ENCODE measurements at regions not wholly inside any gene's neighbourhood (a gene's known extent, or its start where the extent isn't known, plus 50 kb on each side); places are given as distances from the start of the nearest gene placed in this dataset.

GRCh38 chr10:65126288-65126687 lies 1605.1 kb downstream of the REEP3 start:
- Histone ChIP-seq H3K9me3 (ENCODE audit: insufficient read depth, low read length) (no peaks in the 10 kb centered on the region), H2AFZ (ENCODE audit: low read depth, low read length, severe bottlenecking) (no peak overlapping the region), H3K27ac (ENCODE audit: low read depth, low read length) (no peak overlapping the region), H3K79me2 (ENCODE audit: insufficient read depth, low read length) (no peaks in the 10 kb centered on the region), H3K27me3 (ENCODE audit: low read length) (no peaks in the 10 kb centered on the region), H4K20me1 (ENCODE audit: low read depth, low read length) (no peaks in the 10 kb centered on the region), H3K4me2 (ENCODE audit: low read depth, low read length, poor library complexity, severe bottlenecking) (no peak overlapping the region), H3K4me3 (ENCODE audit: insufficient read depth, low read length, poor library complexity, severe bottlenecking) (no peak overlapping the region), H3K36me3 (ENCODE audit: low read length) (no peaks in the 10 kb centered on the region), H3F3A (ENCODE audit: insufficient read depth) (no peaks in the 10 kb centered on the region), H3K9ac (ENCODE audit: low read length) (no peak overlapping the region), H3K9me2 (replicated peaks; ENCODE audit: insufficient read depth, low read length) (0 out of 2 replicates have a peak, but pooled peaks cover 4% of the 10 kb centered on the region)
- no peak for TF ChIP-seq EZH2phosphoT487 (conservative IDR thresholded peaks at IDR 0.05; ENCODE audit: low read length)
- TF ChIP-seq CTCF (IDR thresholded peaks at IDR 0.05; ENCODE audit: insufficient read depth, low read length, poor library complexity, severe bottlenecking) = no peak

- Histone ChIP-seq H4K20me1 (ENCODE audit: low read depth, low read length) (no peaks in the 10 kb centered on the region), H3K27ac (ENCODE audit: low read depth, low read length) (no peak overlapping the region), H3K4me3 (ENCODE audit: insufficient read depth, low read length, poor library complexity, severe bottlenecking) (no peak overlapping the region), H3F3A (ENCODE audit: insufficient read depth) (no peaks in the 10 kb centered on the region), H3K9ac (ENCODE audit: low read length) (no peak overlapping the region), H3K9me3 (ENCODE audit: insufficient read depth, low read length) (no peaks in the 10 kb centered on the region), H3K27me3 (ENCODE audit: low read length) (no peaks in the 10 kb centered on the region), H3K36me3 (ENCODE audit: low read length) (no peaks in the 10 kb centered on the region), H3K79me2 (ENCODE audit: insufficient read depth, low read length) (no peaks in the 10 kb centered on the region), H3K9me2 (replicated peaks; ENCODE audit: insufficient read depth, low read length) (0 out of 2 replicates have a peak, but pooled peaks cover 2% of the 10 kb centered on the region), H2AFZ (ENCODE audit: low read depth, low read length, severe bottlenecking) (no peak overlapping the region), H3K4me2 (ENCODE audit: low read depth, low read length, poor library complexity, severe bottlenecking) (no peak overlapping the region)
- TF ChIP-seq EZH2phosphoT487 (conservative IDR thresholded peaks at IDR 0.05; ENCODE audit: low read length) (no peak), CTCF (IDR thresholded peaks at IDR 0.05; ENCODE audit: insufficient read depth, low read length, poor library complexity, severe bottlenecking) (no peak)
These were observed 1607.1 kb downstream of the REEP3 start for GRCh38 chr10:65128277-65128676.

- Histone ChIP-seq H3K9me2 (replicated peaks; ENCODE audit: insufficient read depth, low read length) (no peaks in the 10 kb centered on the region), H3K27ac (ENCODE audit: low read depth, low read length) (no peak overlapping the region), H4K20me1 (ENCODE audit: low read depth, low read length) (no peaks in the 10 kb centered on the region), H3K4me2 (ENCODE audit: low read depth, low read length, poor library complexity, severe bottlenecking) (no peak overlapping the region), H3K9me3 (ENCODE audit: insufficient read depth, low read length) (no peaks in the 10 kb centered on the region), H3K9ac (ENCODE audit: low read length) (no peak overlapping the region), H3K4me3 (ENCODE audit: insufficient read depth, low read length, poor library complexity, severe bottlenecking) (no peak overlapping the region), H3F3A (ENCODE audit: insufficient read depth) (no peaks in the 10 kb centered on the region), H3K79me2 (ENCODE audit: insufficient read depth, low read length) (no peaks in the 10 kb centered on the region), H3K27me3 (ENCODE audit: low read length) (no peaks in the 10 kb centered on the region), H2AFZ (ENCODE audit: low read depth, low read length, severe bottlenecking) (no peak overlapping the region), H3K36me3 (ENCODE audit: low read length) (no peaks in the 10 kb centered on the region)
- TF ChIP-seq EZH2phosphoT487 (conservative IDR thresholded peaks at IDR 0.05; ENCODE audit: low read length) (no peak), CTCF (IDR thresholded peaks at IDR 0.05; ENCODE audit: insufficient read depth, low read length, poor library complexity, severe bottlenecking) (no peak)
These were observed 1609.1 kb downstream of the REEP3 start for GRCh38 chr10:65130162-65130758.
